CD4-positive, alpha-beta T cell treated with Interleukin-21 for 1 hour (primary cell): ENCODE measurements at regions not wholly inside any gene's neighbourhood (a gene's known extent, or its start where the extent isn't known, plus 50 kb on each side); places are given as distances from the start of the nearest gene placed in this dataset.

Source experiments
- DNase-seq: peaks from one replicate; pipeline ENCODE4 v3.0.0-alpha.2; 2020

DNA sequence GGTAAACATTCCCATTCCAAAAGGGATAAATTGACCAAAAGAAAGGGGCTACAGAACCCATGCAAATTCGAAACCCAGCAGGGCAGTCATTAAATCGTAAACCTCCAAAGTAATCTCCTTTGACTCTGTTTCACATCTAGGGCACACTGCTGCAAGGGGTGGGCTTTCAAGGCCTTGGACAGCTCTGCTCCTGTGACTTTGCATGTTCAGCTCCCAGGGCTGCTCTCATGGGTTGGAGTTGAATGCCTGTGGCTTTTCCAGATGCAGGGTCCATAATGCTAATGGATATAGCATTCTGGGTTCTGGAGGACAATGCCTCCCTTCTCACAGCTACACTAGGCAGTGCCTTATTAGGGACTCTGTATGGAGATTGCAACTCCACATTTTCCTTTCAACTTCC lies 211.9 kb upstream of the MANEA start:
- DNase-seq = no peak

DNA sequence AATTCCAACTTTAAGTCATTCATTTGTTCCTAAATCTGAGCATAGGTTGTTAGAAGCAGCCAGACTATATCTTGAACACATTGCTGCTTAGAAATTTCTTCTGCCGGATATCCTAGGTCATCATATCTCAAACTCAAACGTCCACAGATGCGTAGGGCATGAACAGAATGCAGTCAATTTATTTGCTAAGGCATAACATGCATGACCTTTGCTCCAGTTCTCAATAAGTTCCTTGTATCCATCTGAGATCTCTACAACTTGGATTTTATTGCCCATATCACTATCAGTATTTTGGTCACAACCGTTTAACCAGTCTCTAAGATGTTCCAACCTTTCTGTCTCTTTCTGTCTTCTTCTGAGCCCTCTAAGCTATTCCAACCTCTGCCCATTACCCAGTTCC lies 210.9 kb upstream of the MANEA start:
- no peak for DNase-seq

- no peak for DNase-seq
Measured at GRCh38 chr6:95383878-95384277, 193.5 kb upstream of the MANEA start.

GRCh38 chr6:95384988-95385387 lies 192.3 kb upstream of the MANEA start:
- no peak for DNase-seq

DNA sequence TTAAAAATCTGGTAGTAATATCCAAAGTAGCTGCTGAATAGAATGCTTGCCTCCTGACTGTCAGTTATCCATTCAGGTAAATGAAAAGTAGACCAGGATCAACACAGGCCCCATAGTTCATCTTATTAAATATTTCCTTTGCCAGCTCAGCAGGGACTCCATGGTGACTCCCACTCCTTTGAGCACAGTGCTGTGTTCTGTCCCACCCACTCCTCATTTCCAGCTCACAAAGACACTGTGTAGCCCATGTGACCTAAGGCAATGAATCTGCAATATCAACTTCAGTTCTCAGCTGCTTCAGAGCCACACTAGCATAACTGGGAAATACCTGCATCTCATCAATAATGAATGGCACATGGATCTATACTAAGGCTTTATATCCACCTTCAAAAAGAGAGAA lies 189.5 kb upstream of the MANEA start:
- DNase-seq = no peak

DNA sequence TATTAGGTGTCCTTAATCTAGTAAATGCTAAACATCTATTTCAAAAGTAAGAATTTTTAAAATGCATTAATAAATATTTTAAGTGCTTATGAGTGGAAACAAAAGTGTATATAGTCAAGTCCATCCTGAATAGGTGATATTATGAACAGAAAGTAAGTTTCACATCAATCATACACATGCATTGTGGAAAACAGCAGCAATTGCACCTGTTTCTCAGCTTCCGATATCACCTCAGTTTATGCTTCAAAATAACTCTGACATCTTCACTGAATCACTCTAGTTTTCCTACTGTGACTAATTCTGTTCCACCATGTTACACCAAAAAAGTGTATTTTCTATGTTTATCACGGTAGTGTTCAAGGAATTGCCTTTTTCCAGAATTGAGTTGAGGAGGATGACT lies 172.6 kb upstream of the MANEA start:
- DNase-seq = no peak

DNA sequence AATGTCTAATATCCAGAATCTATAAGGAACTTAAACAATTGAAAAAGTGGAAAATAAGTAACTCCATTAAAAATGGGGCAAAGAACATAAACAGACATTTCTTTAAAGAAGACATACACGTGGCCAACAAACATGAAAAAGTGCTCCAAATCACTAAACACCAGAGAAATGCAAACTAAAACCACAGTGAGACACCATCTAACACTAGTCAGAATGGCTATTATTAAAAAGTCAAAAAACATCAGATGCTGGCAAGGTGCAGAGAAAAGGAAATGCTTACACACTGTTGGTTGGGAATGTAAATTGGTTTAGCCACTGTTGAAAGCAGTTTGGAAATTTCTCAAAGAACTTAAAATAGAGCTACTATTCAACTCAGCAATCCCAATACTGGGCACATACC lies 169.2 kb upstream of the MANEA start:
- no peak for DNase-seq

- DNase-seq = no peak
Measured at GRCh38 chr6:95410168-95410567, 167.2 kb upstream of the MANEA start.

DNA sequence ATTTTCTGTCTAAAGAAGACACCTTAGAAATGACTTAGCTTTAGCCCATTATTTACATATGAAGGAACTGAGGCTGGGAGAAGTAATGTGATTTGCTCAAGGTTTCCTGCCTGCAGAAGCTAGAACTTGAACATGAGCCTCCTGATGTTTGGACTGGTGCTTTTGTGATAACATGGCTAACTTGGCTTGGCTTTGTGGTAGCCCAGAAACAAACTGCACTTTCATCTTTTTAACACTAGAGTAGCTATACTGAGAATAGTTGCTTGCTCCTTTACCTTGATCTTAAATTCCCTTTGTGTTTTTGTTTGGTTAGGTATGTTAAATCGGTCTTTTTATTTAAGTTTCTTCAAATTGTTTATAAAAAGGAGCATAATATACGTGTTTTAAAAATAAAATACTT lies 163.5 kb upstream of the MANEA start:
- DNase-seq = no peak

DNA sequence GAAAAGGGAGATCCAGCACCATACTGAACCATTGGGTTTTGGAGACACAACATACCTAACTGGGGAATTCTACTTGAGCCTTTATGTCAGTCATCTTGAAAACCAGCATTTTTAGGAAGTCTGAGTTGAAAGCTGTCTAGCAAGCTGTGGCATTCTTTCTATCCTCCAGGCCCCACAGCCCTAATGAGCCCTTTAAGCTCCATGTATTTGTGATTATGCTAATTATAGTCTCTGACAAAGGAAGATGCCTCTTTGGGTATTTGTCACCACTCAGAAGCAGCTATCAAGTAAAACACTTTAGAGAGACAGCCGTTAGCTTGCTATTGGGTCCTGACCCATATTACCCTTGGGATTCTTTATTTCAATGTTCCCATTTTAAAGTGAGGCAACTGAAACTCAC lies 159.5 kb upstream of the MANEA start:
- DNase-seq = no peak

- no peak for DNase-seq
Measured at GRCh38 chr6:95420792-95421191, 156.5 kb upstream of the MANEA start.

- DNase-seq = no peak
Measured at GRCh38 chr6:95423331-95423730, 154.0 kb upstream of the MANEA start.

DNA sequence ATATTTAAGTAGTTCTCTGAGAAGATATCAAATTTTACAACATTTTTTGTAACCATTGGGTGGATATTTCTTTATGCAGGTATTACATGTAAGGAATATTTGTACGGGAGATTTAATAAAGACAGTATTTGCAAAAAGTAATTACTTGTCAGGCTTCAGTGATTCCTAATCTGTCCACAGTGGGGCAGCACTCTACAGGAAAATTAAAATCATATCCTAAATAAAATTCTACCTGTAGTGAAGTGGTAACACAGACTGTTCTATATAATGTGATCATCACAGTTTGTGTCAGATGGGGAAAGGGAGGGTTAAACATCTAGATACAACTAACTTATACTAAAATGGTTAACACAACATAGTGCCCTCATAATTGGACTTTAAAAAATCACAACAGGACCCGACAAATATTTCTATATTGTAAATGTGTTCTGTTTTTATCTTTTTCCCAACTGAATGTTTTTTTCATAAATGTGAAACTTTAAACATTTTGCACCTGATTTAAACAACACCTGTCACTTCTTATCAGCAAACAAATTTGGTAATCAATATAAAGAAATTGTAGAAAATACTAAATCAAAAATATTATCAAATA lies 145.6 kb upstream of the MANEA start:
- peak; percentile 45 for DNase-seq

DNA sequence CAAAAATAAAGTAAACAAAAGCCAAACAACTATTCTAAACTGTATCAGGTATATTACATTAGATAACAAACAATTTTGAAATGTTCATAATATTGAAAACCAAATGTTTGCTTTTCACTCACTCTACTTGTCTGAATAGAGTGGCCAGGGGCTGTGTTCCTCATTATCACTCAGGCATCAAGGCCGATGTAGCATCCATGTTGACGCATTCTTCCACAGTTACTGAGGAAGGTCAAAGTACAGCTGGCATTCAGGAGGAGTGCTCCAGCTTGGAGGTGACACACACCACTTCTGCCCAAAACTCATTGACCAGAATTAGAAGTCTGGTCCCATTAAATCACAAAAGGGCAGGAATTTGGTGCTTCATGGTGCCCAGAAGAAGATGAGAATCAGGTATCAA lies 137.6 kb upstream of the MANEA start:
- DNase-seq = no peak

GRCh38 chr6:95448208-95448607 lies 129.1 kb upstream of the MANEA start:
- DNase-seq = no peak

DNA sequence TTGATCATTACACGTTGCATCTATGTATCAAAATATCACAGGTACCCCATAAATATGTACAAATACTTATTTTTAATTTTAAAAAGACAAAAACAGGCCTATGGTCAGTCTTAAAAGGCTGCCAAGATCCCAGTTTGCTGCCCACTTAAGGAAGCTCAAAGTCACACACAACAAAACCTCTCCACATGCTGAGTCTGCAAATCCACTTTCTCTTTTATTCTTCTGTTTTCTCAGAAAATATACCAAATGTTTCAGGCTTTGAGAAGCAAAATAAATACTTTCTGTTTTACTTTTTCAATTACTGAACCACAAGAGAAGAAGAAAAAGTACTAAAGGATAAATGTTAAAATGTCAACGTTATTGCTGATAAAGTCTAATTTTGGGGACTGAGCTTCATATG lies 107.8 kb upstream of the MANEA start:
- DNase-seq = no peak

DNA sequence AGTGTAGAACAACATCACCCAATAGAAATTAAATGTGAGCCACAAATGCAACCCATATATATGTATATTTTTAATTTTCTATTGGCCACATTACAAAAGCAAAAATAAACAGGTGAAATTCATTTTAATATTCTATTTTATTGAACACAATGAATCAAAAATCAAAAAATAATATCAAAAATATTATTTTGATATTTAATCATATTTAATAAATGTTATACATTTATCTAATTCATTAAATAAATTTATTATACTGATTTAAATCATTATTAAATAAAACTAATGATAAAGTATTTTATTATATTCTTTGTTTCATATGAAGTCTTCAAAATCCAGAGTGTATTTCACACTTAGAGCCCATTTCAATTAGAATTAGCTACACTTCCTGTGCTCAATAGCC lies 98.4 kb upstream of the MANEA start:
- no peak for DNase-seq

- DNase-seq = no peak
Measured at GRCh38 chr6:95487817-95488216, 89.5 kb upstream of the MANEA start.

DNA sequence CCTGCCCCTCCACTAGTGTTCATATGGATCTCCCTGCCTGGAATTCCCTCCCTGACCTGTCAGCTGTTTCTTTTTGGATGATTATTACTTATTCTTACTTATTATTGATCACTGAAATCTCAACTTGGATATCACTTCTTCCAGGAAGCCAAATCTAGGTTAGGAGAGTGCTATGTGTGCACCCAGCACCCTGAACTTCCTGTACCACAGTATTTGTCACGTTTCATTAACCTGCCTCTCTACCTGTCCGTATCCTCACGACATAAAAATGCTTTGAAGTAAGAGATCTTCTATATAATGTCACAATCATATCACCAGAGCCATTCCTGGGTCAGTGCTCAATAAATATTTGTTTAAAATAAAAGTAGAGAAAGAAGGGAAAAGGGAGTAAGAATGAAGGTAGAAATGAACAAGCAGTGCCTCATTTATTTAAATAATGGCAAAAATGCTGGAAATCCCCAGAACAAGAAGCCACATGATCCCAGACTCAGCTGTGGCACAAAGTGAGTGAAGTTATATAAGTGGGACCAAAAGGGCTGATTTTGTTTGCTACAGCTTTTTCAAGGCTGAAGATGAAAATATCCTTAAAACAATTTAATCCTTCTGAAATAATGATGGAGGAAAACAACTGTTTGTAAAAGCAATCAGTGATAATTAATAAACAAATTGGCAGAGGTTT lies 88.0 kb upstream of the MANEA start:
- peak; percentile 10 for DNase-seq

DNA sequence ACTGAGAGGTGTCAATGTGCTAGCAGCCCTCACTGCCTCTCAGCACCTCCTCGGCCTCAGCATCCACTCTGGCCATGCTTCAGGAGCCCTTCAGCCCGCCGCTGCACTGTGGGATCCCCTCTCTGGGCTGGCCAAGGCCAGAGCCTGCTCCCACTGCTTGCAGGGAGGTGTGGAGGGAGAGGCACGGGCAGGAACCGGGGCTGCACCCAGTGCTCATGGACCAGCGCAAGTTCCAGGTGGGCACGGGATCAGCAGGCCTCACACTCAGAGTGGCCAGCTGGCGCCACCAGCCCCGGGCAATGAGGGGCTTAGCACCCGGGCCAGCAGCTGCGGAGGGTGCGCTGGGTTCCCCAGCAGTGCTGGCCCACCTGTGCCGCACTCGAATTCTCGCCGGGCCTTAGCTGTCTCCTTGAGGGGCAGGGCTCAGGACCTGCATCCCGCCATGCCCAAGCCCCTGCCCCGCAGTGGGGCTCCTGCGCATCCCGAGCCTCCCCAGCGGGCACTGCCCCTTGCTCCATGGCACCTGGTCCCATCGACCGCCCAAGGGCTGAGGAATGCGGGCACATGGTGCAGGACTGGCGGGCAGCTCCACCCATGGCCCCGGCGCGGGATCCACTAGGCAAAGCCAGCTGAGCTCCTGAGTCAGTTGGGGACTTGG lies 80.4 kb upstream of the MANEA start:
- DNase-seq = no peak

GRCh38 chr6:95501032-95501904 lies 76.1 kb upstream of the MANEA start:
- no peak for DNase-seq

DNA sequence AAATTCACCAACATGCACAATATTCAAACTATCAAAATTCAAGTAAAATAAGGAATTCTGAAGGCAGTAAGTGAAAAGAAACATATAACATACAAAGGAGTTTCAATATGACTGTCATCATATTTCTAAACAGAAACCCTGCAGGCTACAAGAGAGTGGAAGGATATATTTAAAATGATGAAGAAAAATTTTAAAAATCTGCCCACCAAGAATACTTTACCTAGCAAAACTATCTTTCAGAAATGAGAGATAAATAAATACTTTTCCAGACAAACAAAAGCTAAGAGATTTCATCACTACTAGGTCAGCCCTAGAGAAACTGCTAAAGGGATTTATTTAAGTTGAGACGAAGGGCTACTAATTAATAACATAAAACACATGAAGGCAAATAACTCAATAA lies 73.8 kb upstream of the MANEA start:
- no peak for DNase-seq

- DNase-seq = no peak
Measured at GRCh38 chr6:95511404-95511803, 65.9 kb upstream of the MANEA start.

DNA sequence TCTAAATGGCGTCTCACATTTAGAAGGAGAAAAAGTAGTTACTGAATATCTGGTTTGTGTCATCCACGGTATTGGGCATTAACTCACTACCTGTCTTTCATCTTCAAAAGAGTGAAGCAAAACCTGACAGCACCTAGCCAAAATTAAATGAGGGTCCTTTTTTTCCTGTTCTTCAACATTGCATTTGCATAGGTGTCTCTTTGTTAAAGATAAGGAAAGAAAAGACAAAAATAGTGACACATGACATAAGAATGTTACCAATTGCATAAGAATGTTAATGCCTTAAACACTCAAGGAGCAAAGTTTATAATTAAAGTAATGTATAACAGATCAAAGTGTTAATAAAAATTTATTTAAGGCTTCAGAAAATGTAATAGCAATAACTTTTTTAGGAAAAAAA lies 61.4 kb upstream of the MANEA start:
- no peak for DNase-seq
